ENCODE measurements at regions not wholly inside any gene's neighbourhood (a gene's known extent, or its start where the extent isn't known, plus 50 kb on each side); places are given as distances from the start of the nearest gene placed in this dataset.

DNA sequence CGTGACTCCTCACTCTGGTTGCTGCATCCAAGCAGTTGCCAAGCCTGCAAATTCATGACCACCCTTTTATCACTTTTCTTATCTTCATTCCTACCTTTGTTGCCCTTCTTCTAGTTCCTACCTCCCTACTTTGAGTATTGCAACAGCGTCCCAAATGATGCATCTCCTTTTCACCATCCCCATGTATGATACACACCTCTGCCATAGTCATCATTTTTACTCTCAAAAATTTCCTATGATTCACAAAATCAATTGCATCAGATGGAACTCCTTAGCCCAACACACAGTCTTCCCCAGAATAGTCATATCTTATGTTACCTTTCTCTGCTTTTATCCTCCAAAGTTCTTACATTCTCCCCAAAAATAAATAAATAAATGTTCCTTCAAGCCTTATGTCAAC, 262.6 kb downstream of the TBL1XR1 start:
- DNase-seq (ENCODE audit: low read depth) = no peak
- TF ChIP-seq, protein P1, sequence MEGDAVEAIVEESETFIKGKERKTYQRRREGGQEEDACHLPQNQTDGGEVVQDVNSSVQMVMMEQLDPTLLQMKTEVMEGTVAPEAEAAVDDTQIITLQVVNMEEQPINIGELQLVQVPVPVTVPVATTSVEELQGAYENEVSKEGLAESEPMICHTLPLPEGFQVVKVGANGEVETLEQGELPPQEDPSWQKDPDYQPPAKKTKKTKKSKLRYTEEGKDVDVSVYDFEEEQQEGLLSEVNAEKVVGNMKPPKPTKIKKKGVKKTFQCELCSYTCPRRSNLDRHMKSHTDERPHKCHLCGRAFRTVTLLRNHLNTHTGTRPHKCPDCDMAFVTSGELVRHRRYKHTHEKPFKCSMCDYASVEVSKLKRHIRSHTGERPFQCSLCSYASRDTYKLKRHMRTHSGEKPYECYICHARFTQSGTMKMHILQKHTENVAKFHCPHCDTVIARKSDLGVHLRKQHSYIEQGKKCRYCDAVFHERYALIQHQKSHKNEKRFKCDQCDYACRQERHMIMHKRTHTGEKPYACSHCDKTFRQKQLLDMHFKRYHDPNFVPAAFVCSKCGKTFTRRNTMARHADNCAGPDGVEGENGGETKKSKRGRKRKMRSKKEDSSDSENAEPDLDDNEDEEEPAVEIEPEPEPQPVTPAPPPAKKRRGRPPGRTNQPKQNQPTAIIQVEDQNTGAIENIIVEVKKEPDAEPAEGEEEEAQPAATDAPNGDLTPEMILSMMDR (conservative IDR thresholded peaks at IDR 0.05; ENCODE audit: low read depth, low read length) = no peak
- H3K4me3 ChIP-seq (ENCODE audit: low read length) = no peak overlapping the region

DNA sequence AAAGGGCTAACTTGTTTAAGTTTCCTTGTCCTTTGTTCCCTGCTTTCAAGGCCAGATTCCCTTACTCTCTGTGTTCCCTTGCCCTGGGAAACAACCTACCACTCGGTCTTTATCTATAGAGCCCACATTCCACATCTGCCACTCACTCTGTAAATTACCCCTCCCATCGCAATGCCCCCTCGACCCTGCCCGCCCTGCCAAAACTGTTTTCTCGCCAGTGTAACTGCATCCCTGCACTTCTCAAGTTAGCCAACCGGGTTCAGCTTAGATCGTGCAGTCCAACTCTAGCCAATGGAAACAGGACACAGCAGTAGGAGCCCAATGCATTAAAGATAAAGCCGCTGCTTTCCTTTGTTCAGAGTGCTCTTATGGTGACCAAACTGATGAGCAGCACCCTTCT, 263.6 kb downstream of the TBL1XR1 start:
- TF ChIP-seq, protein P1 (conservative IDR thresholded peaks at IDR 0.05; ENCODE audit: low read depth, low read length) = no peak
- no peak for DNase-seq (ENCODE audit: low read depth)
- H3K4me3 ChIP-seq (ENCODE audit: low read length) = no peak overlapping the region

DNA sequence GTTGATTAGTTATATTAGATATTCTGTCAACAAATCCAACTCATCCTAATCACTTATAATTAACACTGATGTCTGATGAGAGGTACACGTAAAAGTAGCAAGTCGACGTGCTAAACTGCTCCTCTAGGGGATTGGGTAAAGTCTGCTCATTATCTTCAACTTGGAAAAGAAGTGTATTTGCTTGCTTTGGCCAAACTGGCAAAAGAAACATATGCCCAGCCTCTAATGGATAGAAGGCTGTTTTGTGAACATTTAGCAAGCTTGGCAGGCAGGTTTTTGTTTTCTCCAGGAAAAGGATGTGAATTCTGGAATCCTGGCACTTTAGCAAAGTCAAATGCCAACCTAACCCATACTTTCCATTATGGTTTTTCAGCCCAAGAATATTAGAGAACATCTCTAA, 264.8 kb downstream of the TBL1XR1 start:
- TF ChIP-seq, protein P1 (conservative IDR thresholded peaks at IDR 0.05; ENCODE audit: low read depth, low read length) = no peak

DNA sequence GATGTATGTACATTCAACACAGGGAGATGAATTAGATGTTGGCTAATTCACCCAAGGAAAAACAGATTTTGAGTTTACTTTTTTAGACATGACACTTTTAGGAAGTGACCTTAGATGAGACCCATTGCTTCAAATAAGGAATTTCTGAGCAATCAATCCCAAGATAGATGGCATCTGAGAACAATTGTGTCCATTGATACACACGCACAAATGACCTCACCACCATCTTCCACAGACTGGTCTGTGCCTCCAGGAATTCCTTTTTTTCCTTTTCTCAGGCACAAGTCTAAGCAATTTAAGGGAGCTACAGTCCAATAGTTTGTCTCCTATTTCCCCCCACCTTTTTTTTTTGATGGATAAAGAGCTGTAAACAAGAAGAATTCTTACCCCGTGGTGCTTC, 265.3 kb downstream of the TBL1XR1 start:
- H3K4me3 ChIP-seq (ENCODE audit: low read length) = no peak overlapping the region
- DNase-seq (ENCODE audit: low read depth) = no peak
- TF ChIP-seq, protein P1 (conservative IDR thresholded peaks at IDR 0.05; ENCODE audit: low read depth, low read length) = no peak

More for the DNA sequence above, 264.8 kb downstream of the TBL1XR1 start:
- no peak overlapping the region for H3K4me3 ChIP-seq (ENCODE audit: low read length)
- no peak for DNase-seq (ENCODE audit: low read depth)

DNA sequence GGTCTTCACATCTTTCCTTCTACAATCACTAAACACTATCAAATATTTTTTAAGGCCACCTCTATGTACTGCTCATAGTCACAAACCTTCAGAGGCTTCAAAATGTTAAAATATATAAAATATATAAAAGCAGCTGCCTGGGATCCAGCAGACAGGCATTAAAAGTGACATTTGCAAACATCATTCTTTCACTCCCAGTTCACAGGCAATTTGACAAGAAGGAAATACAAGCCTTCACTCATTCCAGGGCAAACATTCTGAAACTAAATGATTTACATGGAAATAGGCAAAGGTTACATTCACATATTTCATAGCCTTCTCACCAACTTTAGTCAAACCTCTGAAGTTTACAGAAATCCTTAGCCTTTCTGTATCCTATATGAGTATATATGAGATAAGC, 266.3 kb downstream of the TBL1XR1 start:
- TF ChIP-seq, protein P1 (conservative IDR thresholded peaks at IDR 0.05; ENCODE audit: low read depth, low read length) = no peak
- H3K4me3 ChIP-seq (ENCODE audit: low read length) = no peak overlapping the region
- no peak for DNase-seq (ENCODE audit: low read depth)

DNA sequence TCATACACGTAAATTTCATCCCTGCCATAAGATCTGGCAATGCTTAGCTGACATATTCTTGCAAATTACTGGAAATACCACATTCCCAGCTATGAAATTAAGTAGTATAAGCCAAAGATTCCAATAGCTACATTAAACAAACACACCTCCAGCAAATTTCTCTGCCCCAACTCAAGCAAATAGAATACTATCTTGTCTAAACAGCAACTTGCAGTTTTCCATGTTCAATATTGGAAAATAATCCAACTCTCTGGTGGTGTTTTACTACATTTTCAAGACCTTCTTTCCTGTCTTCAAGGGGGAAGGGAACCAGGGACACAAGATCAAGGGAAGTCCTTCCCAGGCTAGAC, 268.7 kb downstream of the TBL1XR1 start:
- no peak for DNase-seq (ENCODE audit: low read depth)
- no peak overlapping the region for H3K4me3 ChIP-seq (ENCODE audit: low read length)
- TF ChIP-seq, protein P1 (conservative IDR thresholded peaks at IDR 0.05; ENCODE audit: low read depth, low read length) = no peak

DNA sequence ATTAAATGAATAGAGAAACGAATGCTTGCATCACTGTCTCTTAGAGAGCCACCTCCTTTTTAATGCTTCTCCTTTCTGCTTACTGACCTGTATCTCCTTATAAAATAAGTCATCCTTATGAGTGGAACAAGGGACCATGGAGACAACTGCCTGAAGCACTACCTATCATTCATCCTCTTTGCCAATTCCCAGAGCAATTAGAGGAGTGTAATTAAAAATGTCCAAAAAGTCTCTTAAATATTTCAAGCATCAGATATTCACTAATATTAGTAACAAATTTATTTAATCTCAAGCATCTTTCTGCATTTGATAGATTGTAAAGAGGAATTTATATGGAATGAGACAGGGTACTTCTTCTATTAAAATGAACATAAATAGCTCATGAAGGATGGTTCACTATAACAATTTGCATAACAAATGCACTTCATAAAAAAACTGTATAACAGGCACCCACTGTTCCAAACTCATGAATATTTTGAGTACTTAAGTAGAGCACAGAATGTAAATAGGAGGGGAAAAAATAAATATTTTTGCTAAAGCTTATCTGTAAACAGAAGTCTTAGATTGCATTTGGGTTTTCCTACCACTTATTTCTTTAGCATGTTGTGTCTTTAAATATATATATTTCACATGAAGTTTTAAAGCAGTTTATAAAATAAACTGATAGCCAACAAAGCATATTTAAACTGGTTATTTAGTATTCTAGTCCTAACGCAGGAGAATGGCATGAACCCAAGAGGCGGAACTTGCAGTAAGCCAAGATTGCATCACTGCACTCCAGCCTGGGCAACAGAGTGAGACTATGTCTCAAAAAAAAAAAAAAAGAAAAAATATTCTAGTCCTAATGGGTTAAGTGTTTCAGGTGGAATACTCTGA, 269.3 kb downstream of the TBL1XR1 start:
- H3K4me3 ChIP-seq (ENCODE audit: low read length) = no peak overlapping the region
- TF ChIP-seq, protein P1 (conservative IDR thresholded peaks at IDR 0.05; ENCODE audit: low read depth, low read length) = no peak

More for the DNA sequence above, 269.3 kb downstream of the TBL1XR1 start:
- no peak for DNase-seq (ENCODE audit: low read depth)
